ENCODE measurements at regions not wholly inside any gene's neighbourhood (a gene's known extent, or its start where the extent isn't known, plus 50 kb on each side); places are given as distances from the start of the nearest gene placed in this dataset.

GRCh38 chr15:95590533-95591044 lies 739.9 kb upstream of the NR2F2 start:
- TF ChIP-seq REST (IDR thresholded peaks at IDR 0.05; ENCODE audit: insufficient read depth in 1 of 2, low read depth in 2 of 2, low read length in 2 of 2), result no peak
- TF ChIP-seq POLR2AphosphoS5 (IDR thresholded peaks at IDR 0.05; ENCODE audit: low read depth, low read length), result no peak
- TF ChIP-seq FOXP2 (optimal IDR thresholded peaks at IDR 0.05; ENCODE audit: borderline replicate concordance, extremely low read depth, extremely low read length, insufficient read depth), result no peak
- TF ChIP-seq SIN3A (IDR thresholded peaks at IDR 0.05; ENCODE audit: borderline replicate concordance, insufficient read depth, low read length), result no peak
- no peak for TF ChIP-seq TAF1 (IDR thresholded peaks at IDR 0.05; ENCODE audit: borderline replicate concordance, insufficient read depth, low read length)

GRCh38 chr15:95591270-95591669 lies 739.2 kb upstream of the NR2F2 start:
- TF ChIP-seq REST (IDR thresholded peaks at IDR 0.05; ENCODE audit: insufficient read depth in 1 of 2, low read depth in 2 of 2, low read length in 2 of 2) (no peak), FOXP2 (optimal IDR thresholded peaks at IDR 0.05; ENCODE audit: borderline replicate concordance, extremely low read depth, extremely low read length, insufficient read depth) (no peak), TAF1 (IDR thresholded peaks at IDR 0.05; ENCODE audit: borderline replicate concordance, insufficient read depth, low read length) (no peak)

GRCh38 chr15:95591886-95592285 lies 738.6 kb upstream of the NR2F2 start:
- TF ChIP-seq TAF1 (IDR thresholded peaks at IDR 0.05; ENCODE audit: borderline replicate concordance, insufficient read depth, low read length) (no peak), FOXP2 (optimal IDR thresholded peaks at IDR 0.05; ENCODE audit: borderline replicate concordance, extremely low read depth, extremely low read length, insufficient read depth) (no peak), REST (IDR thresholded peaks at IDR 0.05; ENCODE audit: insufficient read depth in 1 of 2, low read depth in 2 of 2, low read length in 2 of 2) (no peak), POLR2AphosphoS5 (IDR thresholded peaks at IDR 0.05; ENCODE audit: low read depth, low read length) (no peak), SIN3A (IDR thresholded peaks at IDR 0.05; ENCODE audit: borderline replicate concordance, insufficient read depth, low read length) (no peak)

GRCh38 chr15:95594496-95594895 lies 736.0 kb upstream of the NR2F2 start:
- TF ChIP-seq POLR2AphosphoS5 (IDR thresholded peaks at IDR 0.05; ENCODE audit: low read depth, low read length) (no peak), TAF1 (IDR thresholded peaks at IDR 0.05; ENCODE audit: borderline replicate concordance, insufficient read depth, low read length) (no peak), REST (IDR thresholded peaks at IDR 0.05; ENCODE audit: insufficient read depth in 1 of 2, low read depth in 2 of 2, low read length in 2 of 2) (no peak), SIN3A (IDR thresholded peaks at IDR 0.05; ENCODE audit: borderline replicate concordance, insufficient read depth, low read length) (no peak), FOXP2 (optimal IDR thresholded peaks at IDR 0.05; ENCODE audit: borderline replicate concordance, extremely low read depth, extremely low read length, insufficient read depth) (no peak)

DNA sequence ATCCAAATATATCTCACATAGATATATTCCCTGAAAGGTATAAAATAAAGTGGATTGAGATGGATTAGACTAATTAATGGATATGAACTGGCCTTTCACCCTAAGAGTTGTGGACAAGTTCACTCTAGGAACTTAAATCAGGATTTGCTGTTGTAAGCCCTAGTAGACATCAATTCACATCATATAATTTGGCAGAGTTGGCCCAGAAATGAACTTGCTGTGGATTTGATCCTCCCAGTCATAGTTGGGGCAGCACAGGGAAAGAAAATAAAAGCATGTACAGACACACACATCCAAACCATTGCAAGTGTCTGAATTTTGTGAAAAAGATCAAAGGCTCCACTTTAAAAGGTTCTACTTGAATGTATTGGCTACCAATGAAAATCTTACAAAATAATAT lies 734.7 kb upstream of the NR2F2 start:
- TF ChIP-seq SIN3A (IDR thresholded peaks at IDR 0.05; ENCODE audit: borderline replicate concordance, insufficient read depth, low read length) (no peak), TAF1 (IDR thresholded peaks at IDR 0.05; ENCODE audit: borderline replicate concordance, insufficient read depth, low read length) (no peak), REST (IDR thresholded peaks at IDR 0.05; ENCODE audit: insufficient read depth in 1 of 2, low read depth in 2 of 2, low read length in 2 of 2) (no peak), POLR2AphosphoS5 (IDR thresholded peaks at IDR 0.05; ENCODE audit: low read depth, low read length) (no peak), FOXP2 (optimal IDR thresholded peaks at IDR 0.05; ENCODE audit: borderline replicate concordance, extremely low read depth, extremely low read length, insufficient read depth) (no peak)

Measured in PFSK-1 (cell line).